ENCODE measurements at regions not wholly inside any gene's neighbourhood (a gene's known extent, or its start where the extent isn't known, plus 50 kb on each side); places are given as distances from the start of the nearest gene placed in this dataset.

- no peak for DNase-seq (ENCODE audit: low spot score)
- no peak overlapping the region for H3K9ac ChIP-seq
- peaks cover 5% of the 10 kb centered on the region for H3K4me1 Mint-ChIP-seq
- H3K9me3 Mint-ChIP-seq: no peaks in the 10 kb centered on the region
- H2AFZ ChIP-seq (replicated peaks): no peak overlapping the region
- H3F3A ChIP-seq (ENCODE audit: low read depth): no peaks in the 10 kb centered on the region
- H3K36me3 Mint-ChIP-seq: no peaks in the 10 kb centered on the region
- H3K27ac ChIP-seq: no peak overlapping the region
- no peaks in the 10 kb centered on the region for H3K27me3 ChIP-seq
- no peak overlapping the region for H3K4me3 Mint-ChIP-seq
- no peaks in the 10 kb centered on the region for H4K20me1 ChIP-seq (ENCODE audit: low read depth)
- no peaks in the 10 kb centered on the region for H3K9me3 ChIP-seq (ENCODE audit: low read depth)
- no peaks in the 10 kb centered on the region for H3K36me3 ChIP-seq
- H3K27me3 Mint-ChIP-seq (ENCODE audit: insufficient read depth, low read depth): no peaks in the 10 kb centered on the region
- no peaks in the 10 kb centered on the region for H3K4me1 ChIP-seq
- H3K4me2 ChIP-seq: no peak overlapping the region
- H3K4me3 ChIP-seq: no peak overlapping the region
- no peak overlapping the region for H3K27ac Mint-ChIP-seq
- TF ChIP-seq EZH2phosphoT487 (IDR thresholded peaks at IDR 0.05): no peak
- no peak for TF ChIP-seq CTCF (IDR thresholded peaks at IDR 0.05)
- no peak for TF ChIP-seq EZH2 (IDR thresholded peaks at IDR 0.05)
- H3K79me2 ChIP-seq (ENCODE audit: low read depth): no peaks in the 10 kb centered on the region
Observed at GRCh38 chr1:57959531-57960241, 535.8 kb upstream of the DAB1 start.

GRCh38 chr1:57957576-57957975, 533.7 kb upstream of the DAB1 start:
- Histone ChIP-seq H3K79me2 (ENCODE audit: low read depth) (no peaks in the 10 kb centered on the region), H3K4me3 (no peak overlapping the region), H3K9ac (no peak overlapping the region), H2AFZ (replicated peaks) (no peak overlapping the region), H3K4me2 (no peak overlapping the region), H3K36me3 (no peaks in the 10 kb centered on the region), H3K27ac (no peak overlapping the region), H4K20me1 (ENCODE audit: low read depth) (no peaks in the 10 kb centered on the region), H3K4me1 (no peaks in the 10 kb centered on the region), H3K27me3 (no peaks in the 10 kb centered on the region), H3K9me3 (ENCODE audit: low read depth) (no peaks in the 10 kb centered on the region), H3F3A (ENCODE audit: low read depth) (no peaks in the 10 kb centered on the region)
- no peak for TF ChIP-seq CTCF (IDR thresholded peaks at IDR 0.05)
- no peak for TF ChIP-seq EZH2 (IDR thresholded peaks at IDR 0.05)
- no peak for TF ChIP-seq EZH2phosphoT487 (IDR thresholded peaks at IDR 0.05)
- Mint-ChIP-seq H3K4me1 (no peaks in the 10 kb centered on the region), H3K9me3 (no peaks in the 10 kb centered on the region), H3K27ac (no peak overlapping the region), H3K36me3 (no peaks in the 10 kb centered on the region), H3K27me3 (ENCODE audit: insufficient read depth, low read depth) (no peaks in the 10 kb centered on the region), H3K4me3 (no peak overlapping the region)
- DNase-seq (ENCODE audit: low spot score): no peak

- H3K9me3 Mint-ChIP-seq: no peaks in the 10 kb centered on the region
- no peaks in the 10 kb centered on the region for H3F3A ChIP-seq (ENCODE audit: low read depth)
- H3K36me3 Mint-ChIP-seq: peaks cover 2% of the 10 kb centered on the region
- no peak for DNase-seq (ENCODE audit: low spot score)
- no peaks in the 10 kb centered on the region for H3K4me1 ChIP-seq
- H4K20me1 ChIP-seq (ENCODE audit: low read depth): no peaks in the 10 kb centered on the region
- no peaks in the 10 kb centered on the region for H3K4me1 Mint-ChIP-seq
- no peak for TF ChIP-seq CTCF (IDR thresholded peaks at IDR 0.05)
- TF ChIP-seq EZH2 (IDR thresholded peaks at IDR 0.05): no peak
- TF ChIP-seq EZH2phosphoT487 (IDR thresholded peaks at IDR 0.05): no peak
- no peak overlapping the region for H3K27ac ChIP-seq
- H3K27me3 ChIP-seq: no peaks in the 10 kb centered on the region
- no peaks in the 10 kb centered on the region for H3K36me3 ChIP-seq
- no peaks in the 10 kb centered on the region for H3K27me3 Mint-ChIP-seq (ENCODE audit: insufficient read depth, low read depth)
- no peak overlapping the region for H2AFZ ChIP-seq (replicated peaks)
- no peak overlapping the region for H3K9ac ChIP-seq
- H3K4me3 ChIP-seq: no peak overlapping the region
- H3K4me2 ChIP-seq: no peak overlapping the region
- H3K79me2 ChIP-seq (ENCODE audit: low read depth): no peaks in the 10 kb centered on the region
- H3K4me3 Mint-ChIP-seq: no peak overlapping the region
- H3K27ac Mint-ChIP-seq: no peak overlapping the region
- H3K9me3 ChIP-seq (ENCODE audit: low read depth): no peaks in the 10 kb centered on the region
Observed at GRCh38 chr1:57951390-57951789, 527.5 kb upstream of the DAB1 start.

Data from neural progenitor cell (in vitro differentiated cells).